Loucy (cell line): ENCODE measurements at regions not wholly inside any gene's neighbourhood (a gene's known extent, or its start where the extent isn't known, plus 50 kb on each side); places are given as distances from the start of the nearest gene placed in this dataset.

Experiments
- EZH2phosphoT487 ChIP-seq: fragments of 200-600 bp; IDR thresholded peaks from 2 replicates; pipeline ENCODE4 v1.6.1; 2018; ENCODE audit warnings: antibody characterized with exemption, mild to moderate bottlenecking, moderate library complexity, borderline replicate concordance
- TF ChIP-seq, protein P1 (sequence below): fragments of 200-600 bp; sonication (generic); conservative IDR thresholded peaks from 2 replicates; pipeline ENCODE4 v1.5.1; 2014; ENCODE audit warnings: mild to moderate bottlenecking, antibody characterized with exemption, low read length

DNA sequence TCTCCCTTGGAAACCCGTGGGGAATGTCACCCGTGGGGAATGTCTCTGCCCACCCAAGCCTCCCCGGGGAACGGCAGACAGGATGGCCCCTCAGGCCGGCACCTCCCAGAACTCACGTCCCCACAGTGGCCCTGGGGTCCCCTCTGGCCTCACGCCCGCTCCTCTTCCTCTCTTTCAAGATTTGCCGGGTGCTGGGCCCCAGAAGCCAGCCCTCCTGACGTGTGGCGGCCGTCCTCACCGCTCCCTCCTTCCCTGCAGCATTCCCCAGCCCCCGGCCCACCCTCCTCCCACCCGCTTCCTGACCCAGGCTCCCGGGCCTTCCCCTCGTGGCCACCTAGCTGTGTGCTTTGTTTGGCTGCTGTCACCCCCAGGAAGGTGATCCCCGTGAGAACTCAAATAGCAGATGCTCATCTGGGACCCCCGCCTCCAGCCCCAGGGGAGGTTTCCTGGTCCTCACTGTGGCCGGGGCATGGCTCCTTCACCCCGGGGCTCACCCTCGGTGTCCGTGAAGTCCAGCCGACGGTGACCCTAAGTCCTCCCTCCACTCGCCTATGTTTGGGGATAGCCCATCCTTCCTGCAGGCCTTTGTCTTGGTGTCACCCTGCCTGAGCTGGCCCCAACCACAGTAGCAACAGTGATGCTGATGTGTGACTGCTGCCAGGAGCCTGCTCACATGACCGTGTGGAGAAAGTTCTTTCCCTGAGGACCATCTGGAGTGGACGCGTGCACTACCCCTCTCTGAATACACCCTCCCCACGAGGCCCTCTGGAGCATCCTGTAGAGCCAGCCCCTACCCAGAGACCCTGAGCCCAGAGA, 163.3 kb upstream of the IER5L start:
- TF ChIP-seq, protein P1, sequence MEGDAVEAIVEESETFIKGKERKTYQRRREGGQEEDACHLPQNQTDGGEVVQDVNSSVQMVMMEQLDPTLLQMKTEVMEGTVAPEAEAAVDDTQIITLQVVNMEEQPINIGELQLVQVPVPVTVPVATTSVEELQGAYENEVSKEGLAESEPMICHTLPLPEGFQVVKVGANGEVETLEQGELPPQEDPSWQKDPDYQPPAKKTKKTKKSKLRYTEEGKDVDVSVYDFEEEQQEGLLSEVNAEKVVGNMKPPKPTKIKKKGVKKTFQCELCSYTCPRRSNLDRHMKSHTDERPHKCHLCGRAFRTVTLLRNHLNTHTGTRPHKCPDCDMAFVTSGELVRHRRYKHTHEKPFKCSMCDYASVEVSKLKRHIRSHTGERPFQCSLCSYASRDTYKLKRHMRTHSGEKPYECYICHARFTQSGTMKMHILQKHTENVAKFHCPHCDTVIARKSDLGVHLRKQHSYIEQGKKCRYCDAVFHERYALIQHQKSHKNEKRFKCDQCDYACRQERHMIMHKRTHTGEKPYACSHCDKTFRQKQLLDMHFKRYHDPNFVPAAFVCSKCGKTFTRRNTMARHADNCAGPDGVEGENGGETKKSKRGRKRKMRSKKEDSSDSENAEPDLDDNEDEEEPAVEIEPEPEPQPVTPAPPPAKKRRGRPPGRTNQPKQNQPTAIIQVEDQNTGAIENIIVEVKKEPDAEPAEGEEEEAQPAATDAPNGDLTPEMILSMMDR: no peak
- TF ChIP-seq EZH2phosphoT487: no peak
